Fibroblast of skin of abdomen (primary cell): ENCODE measurements at regions not wholly inside any gene's neighbourhood (a gene's known extent, or its start where the extent isn't known, plus 50 kb on each side); places are given as distances from the start of the nearest gene placed in this dataset.

Experiments
- DNase-seq: peaks from one replicate; pipeline ENCODE4 v3.0.0-alpha.2; 2013

DNA sequence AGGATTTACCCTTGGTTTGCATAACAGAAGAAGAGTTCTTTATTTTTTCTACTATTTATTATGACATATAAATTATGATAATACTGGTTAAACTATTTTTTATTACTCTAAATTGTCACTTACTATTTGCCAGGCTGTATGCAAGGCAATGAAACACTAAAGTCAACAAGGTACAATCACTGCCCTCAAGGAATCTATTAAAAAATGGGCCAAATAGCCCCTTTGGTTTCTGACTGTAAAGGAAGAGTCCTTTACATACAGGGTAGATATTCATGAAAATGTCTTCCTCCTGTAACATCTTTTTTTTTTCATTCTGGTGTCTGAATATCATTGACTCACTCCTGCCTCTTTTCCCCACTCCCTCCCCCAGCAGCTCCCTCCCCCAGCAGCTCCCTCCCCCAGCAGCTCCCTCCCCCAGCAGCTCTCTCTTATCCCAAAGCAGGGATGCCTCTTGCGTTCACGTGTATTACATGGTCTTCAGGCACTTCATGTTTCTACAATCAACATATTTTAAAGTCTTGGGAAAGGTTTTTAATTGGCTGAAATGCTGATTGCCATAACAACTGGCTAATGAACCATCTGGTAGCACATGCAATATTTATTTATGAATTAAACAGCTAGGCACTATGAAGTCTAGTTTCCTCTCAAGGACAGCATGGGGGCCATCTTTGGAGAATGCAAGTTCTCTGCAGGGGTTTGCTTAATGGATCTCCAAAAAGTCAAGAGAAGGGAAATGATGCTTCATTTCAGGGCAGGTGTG is 400.4 kb upstream of the PLXNA2 start:
- DNase-seq = no peak

DNA sequence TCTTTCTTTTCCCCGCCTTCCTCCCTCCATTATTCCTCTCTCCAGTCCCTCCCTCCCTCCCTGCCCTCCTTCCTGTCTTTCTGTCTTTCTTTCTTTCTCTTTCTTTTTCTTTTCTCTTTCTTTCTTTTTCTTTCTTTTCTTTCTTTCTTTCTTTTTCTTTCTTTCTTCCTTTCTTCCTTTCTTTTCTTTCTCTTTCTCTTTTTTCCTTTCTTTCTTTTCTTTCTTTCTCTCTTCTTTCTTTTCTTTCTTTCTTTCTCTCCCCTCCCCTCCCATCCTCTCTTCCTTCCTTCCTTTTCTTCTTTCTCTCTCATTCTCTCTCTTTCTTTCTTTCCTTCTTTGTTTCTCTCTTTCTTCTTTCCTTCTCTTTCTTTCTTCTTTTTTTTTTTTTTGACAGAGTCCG is 402.2 kb upstream of the PLXNA2 start:
- no peak for DNase-seq

DNA sequence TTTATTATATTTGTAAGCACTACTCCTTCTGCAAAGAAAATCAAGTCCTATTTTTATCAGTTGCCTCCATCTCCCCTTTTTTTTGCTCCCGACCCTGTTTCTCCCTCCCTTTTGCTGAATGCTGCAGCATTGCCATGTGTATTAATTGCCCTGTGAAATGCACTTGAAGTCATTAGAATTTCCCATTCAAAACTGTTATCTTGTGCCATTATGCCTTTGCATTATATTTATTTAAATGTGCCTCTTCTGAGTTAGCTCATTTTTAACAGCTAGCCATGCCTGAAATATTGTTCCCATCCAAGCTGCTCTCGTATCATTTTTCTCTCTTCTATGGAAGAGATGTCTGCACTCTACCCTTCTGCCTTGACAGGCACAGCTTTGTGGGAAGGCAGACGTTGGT is 404.0 kb upstream of the PLXNA2 start:
- no peak for DNase-seq

DNA sequence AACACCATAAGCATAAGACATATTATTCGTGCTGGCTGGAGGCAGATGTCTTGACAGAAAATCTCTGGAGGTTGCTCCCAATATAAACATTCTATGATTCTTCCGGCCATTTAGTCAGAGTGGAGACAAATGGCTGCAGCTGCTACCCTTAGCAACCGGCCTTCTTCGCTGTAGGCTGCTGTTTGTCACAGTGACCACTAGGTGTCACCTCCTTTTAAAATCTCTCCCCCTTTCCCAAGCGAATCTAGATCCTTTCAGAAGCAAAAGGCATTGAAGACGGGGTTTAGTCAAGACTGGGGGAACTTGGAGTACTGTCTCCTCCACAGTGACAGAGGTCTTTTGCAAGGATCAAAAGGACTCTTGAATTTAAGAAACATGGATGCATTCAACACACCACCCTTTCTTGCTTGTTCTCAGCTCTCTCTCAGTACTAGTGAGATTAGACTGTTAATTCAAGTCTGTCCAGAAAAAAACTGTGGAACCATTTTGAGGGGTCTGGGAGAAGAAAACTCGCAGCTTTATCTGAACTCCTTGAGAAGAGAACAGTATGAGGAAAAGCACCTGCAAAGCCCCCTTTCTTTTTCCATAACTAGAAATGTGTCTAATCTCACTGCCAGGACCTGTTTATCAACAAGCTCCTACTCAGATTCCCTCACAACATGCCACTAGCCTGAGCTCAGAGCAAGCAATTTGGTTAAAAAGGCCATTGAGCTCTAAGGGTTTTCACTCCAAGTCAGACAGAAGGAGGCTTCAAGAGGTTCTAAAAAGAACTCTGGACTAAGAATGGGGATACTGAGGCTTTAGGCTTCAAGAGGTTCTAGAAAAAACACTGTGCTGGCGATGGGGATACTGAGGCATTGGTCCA is 408.3 kb upstream of the PLXNA2 start:
- peak; percentile 74 for DNase-seq

DNA sequence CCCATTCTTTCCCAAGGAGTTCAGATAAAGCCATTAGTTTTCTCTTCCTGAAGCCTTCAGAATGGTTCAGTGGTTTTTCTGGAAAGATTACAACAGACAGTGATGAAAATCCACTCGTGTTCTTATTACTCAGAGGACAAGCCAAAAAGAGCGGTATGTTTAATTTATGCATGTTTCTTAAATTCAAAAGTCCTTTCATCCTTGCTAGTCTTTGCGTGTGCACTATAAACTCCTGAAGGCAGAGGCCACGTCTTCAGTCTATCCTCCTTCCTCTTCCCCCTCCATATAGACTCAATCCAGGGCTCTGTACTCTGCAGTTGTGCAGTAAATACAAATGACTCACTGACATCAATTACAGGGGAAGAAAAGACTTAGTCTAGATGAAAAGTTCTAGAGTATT is 409.2 kb upstream of the PLXNA2 start:
- peak; percentile 2 for DNase-seq

DNA sequence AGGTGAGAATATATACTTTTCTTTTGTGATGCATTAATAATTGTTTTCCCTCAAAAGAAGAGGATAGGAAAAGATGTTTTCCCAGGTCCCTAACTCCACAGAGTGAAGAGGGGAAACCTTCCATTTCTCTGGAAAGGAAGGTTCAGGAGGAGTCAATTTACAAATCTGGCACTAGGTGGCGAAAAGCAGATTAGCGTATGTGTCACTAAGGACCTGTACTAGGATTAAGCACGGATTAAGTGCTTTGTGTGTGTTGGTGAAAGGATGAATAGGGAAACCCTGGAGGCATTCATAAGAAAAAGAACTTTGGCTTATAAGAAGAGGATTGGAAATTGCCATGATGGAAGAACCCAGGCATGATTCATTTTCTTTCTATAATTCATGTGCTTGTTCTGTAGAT is 410.1 kb upstream of the PLXNA2 start:
- peak; percentile 13 for DNase-seq

DNA sequence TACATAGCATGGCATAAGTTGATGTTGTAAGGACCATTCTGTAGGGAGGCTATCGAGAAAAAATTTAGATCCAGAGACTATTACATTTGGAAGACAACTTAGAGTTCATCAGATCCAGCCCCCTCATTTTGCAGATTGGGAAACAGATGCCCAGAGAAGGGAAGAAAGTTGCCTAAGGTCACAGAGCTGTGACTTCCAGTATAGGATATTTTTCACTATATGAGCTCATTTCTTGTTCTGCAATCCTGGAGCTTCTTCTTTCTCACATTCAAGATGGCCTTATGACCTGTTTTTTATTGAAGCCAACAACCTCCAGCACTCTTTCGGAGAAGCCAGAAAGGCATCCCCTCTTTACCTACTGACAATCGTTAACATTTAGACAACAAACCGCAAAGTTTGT is 421.8 kb upstream of the PLXNA2 start:
- DNase-seq = no peak

DNA sequence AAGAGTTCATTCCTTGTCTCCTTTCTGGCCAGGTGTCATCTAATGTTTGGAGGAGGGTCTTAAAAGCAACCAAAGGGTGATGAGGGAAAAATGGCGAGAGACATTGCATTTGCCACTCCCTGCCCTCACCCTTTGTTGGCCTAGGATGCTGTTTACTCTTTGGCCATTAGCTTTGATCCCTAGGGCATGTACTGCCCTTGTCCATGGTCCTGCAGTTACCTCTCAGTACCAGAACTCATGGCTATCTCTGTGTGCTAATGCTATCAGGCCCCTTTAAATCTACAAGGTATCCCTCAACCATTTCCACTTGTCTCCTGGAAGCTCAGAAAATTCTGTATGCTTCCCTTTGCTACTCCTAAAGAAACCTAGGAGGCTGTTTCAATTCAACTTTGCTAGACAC is 424.8 kb upstream of the PLXNA2 start:
- peak; percentile 3 for DNase-seq

DNA sequence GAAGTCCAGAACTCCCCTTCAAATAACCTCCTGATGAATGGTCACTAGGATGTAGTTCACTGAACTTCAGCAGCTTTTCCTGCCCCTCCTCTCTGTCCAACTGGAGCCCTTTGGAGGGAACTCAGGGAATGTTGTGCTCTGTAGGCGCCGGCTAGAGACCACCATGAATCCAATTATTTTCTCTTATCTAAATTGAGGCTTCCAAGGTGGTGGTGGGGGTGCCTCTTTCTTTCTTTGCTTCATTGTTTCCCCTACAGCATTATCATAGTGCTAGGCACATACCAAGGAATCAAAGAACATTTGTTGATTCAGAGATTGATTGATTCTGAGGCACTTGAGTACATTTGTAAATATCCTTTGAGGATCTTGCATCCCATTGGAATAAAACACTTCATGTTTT is 426.6 kb upstream of the PLXNA2 start:
- DNase-seq = no peak

DNA sequence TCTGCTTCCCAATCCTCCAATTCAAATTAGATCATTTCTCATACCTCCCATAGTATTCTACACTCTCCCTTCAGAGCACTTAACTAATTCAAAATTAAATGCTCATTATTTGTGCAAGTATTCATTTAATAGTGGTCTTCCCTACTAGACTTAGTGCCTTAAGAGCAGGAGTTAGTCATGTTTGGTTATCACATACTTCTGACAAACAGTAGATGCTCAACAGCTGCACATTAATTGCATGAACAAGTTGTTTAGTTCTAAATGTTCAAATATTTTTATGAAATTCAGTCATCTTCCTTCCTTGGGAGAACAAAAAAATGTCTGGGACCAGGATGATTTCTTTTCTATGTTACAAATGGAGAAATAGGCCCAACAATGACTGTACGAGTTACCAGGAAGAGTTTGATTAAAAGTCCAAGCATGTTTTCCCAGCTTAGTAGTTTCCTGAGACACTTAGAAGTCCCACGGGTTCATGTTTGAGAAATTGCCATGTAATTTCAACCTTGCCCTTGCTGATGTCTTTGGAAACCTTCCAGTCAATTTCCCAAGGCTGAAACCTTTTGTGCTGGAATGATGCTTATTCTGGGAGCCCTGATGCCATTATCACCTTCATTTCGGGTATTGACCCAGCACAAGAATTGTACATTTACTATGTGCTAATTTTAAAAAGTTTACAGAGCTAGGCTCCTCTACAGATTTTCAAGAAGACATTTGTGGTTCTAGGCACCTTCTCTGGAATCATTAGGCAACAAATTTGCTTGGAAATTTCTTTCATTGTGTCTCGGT is 437.9 kb upstream of the PLXNA2 start:
- no peak for DNase-seq

DNA sequence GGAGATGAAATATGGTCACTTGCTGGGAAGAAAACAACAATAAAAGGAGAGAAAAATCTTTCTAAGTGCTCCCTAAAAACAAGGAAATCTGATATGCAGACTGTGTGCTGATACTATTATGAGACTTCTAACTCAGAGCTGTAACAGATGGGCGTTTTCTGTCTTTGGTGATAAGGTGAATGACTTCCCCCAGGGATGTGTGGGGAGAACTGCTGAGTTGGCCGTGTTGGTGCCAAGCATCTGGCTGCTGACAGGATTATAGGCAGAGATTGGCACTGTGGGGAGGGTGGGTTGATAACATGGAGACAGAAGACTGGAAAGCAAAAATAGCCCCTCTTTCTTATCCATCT is 438.5 kb upstream of the PLXNA2 start:
- DNase-seq = no peak

DNA sequence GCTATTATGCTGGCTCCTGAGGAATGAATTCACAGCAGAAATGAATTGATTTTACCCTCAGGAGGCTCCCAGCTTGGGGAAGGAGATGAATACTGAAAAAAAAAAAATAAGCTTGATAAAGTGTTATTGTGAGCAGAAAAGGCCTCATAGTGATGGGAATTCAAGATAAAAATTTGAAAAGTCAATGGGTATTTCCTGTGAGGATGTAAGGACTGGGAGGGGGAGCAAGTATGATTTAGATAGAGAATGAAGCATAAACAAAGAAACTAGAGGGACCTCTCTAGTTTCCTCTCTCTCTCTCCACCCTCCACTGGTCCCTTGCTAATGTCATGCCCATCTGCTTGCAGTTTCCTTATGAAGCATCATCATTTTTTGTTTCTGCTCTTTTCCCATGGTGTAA is 439.0 kb upstream of the PLXNA2 start:
- no peak for DNase-seq

DNA sequence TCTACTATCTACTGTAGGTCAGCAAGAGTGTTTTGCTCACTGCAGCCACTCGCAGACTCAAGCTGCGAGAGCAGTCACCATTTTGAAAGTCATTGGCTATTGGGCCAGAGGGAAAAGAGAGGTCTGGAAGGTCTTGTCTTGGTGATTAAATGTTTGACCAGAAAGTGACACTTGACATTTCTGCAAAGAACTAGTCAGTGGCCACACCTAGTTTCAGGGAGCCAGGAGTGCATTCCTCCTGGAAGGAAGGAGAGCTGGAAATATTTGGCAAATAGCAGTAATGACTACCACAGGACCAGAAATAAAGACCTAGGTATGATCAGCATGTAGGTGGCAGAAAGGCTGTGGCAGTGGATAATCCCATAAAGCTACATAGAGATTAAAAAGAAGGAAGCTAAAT is 440.0 kb upstream of the PLXNA2 start:
- DNase-seq = no peak

DNA sequence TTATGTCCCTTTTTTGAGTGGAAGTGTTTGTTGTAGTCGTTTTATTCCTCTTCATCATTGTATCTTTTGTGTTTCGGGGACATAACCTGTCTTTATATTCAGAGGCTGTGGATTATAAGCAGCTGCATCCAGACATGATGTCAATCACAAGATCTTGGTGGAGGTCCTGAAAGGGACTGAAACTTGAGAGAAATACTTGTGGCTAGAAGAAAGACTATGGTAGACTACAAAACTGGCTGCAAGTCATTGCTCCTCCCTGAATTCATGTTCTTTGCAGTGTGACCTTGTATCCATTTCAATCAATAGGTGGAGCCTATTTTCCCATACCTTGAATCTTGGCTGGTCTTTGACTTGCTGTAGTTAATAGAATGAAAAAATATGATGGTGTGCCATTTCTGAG is 442.4 kb upstream of the PLXNA2 start:
- DNase-seq = no peak

DNA sequence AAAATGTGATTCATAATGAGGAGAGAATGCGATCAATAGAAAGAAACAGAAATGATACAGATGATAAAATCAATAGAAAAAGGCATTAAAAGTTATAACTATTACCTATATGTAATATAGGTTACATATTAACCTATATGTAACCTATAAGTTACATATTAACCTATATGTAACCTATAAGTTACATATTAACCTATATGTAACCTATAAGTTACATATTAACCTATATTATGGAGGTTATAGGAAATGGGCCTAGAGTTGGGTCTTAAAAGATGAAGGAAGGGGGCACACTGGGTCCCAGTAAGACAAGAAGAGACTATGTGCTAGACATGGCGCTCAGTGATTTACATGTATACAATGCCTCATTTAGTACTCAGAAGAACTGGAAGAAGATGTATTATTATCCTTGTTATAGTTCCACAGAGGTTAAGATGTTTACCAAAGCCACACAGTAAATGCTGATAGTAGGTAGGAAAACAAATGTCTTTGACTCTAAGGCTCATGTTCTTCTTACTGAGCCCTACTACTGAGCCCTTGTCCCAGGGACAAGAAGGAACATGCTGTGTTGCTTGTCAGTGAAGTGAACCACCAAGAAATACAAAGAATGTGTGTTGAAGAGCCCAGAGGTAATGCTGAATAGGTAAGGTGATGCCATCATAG is 444.6 kb upstream of the PLXNA2 start:
- no peak for DNase-seq

DNA sequence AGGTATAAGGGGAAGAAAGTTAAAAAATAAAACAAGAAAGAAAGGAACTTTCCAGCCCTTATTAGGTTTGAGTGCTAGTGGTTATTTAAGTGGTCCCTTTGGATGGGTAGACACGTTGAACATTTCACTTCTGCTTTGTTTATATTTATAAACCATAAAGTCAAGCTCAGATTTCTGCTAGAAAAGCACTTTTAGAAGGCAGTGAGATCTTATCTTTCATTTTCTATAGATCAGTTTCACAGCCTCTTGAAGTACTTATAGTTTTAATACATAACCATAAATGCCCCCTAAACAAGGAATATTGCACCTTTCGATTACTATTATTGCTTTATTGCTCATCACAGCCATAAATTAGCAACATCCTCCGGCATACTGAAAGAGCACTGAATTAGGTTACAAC is 446.8 kb upstream of the PLXNA2 start:
- DNase-seq = no peak

DNA sequence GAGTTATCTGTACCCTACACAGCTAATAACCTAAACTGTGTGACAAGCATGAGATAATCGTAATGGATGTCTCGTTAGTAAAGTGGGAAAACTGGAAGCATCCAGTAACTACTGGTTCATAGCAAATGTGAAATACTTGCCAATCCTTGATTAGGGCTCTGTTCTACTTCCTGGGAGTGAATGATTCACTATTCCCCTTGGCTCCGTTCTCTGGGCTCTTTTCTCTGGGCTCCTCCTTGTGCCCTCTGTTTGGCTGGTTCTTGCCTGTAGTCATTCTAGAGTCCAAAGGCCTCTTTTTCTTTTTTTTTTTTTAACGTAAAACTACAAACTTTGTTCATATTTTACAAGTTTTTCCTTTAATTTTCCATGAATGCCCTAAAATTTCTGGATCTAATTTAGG is 465.8 kb upstream of the PLXNA2 start:
- DNase-seq = no peak

DNA sequence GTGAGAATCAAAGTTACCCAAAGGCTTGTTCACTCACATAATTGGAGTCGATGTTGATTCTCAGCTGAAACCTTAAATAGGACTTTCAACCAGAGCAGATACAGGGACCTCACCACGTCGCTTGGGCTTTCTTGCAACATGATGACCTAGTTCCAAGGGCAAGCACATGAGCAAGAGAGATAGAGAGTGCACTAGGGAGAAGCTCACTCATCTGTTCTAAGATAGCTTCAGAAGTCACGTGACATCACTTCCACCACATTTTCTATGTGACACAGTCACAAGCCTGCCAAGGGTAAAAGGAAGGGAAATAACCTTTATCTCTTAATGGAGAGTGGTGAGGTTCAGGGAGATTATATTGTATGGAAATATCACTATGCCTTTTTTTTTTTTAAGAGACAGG is 470.1 kb upstream of the PLXNA2 start:
- no peak for DNase-seq

DNA sequence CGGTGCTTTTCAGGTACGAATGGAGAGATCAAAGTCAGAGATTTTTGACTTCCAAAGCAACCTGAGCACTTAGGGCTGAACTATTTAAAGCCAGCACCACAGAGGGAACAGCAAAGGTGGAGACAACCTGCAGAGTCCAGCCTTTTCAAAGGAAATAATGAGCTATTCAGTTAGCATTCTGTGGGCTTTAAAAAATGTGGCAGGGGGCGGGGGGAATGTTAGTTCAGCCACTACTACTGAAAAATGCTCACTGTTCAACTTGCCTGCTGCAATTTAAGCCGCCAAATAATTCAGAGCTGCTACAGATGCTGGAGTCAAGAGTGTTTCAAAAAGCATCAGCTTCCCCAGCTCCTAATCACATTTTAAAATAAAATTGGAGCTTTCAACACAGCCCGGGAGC is 473.3 kb upstream of the PLXNA2 start:
- DNase-seq = no peak

DNA sequence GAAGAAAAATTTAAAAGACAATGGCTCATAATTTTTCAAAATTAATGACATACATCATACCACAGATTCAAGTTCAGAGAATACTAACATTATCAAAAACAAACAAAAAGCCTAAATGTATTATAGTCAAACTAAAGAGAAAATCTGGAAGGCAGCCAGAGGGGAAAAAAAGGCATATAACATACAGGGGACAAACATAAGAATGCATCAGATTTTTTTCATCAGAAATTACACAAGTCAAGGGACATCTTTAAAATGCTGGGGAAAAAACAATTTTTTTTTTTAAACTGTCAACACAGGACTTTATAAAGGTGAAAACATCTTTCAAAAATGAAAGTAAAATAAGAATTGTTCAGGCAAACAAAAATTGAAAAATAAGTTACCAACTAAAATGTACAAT is 478.4 kb upstream of the PLXNA2 start:
- no peak for DNase-seq

DNA sequence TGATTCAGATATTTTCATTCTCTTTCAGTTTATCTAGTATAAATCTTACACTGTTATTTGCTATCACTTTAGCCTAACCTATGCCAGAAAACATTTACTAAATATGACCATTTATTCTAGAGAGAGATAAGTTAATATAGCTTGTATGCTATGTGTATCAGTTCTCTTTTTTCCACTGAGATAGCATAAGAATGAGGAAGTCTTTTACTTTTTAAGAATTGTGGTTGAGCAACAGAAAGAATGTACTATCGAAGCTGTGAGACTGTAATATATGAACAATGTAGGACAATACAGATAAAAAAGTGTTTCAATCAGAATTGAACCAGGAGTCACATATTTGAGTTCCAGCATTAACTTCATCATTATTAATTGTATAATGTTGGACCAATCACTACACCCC is 479.9 kb upstream of the PLXNA2 start:
- DNase-seq = no peak

DNA sequence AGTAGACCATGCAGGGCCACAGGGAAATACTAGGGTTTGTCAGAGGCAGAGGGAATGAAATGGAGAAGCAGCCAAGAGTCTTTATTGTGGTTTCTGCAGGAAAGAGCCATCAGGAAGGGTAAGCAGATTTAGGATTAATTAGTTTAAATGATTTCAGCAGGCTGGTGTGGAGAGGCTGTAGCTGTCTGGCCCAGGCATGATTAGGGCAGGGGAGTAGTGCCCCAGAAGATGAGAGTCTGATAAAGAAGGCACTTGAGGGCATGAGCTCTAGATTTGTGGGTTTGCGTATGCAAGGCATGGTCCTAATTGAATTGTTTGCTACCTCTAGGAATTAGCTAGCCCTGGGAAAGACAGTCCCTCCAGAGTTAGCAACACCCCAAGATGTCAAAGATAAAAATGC is 484.6 kb upstream of the PLXNA2 start:
- no peak for DNase-seq
